Activated T-cell treated with anti-CD3 and anti-CD28 coated beads, Interleukin-2, amount 50 U/mL, for 4 hours (primary cell): ENCODE measurements at regions not wholly inside any gene's neighbourhood (a gene's known extent, or its start where the extent isn't known, plus 50 kb on each side); places are given as distances from the start of the nearest gene placed in this dataset.

Source experiments
- ATAC-seq, 2 donors: fragments of 200-7000 bp; cut with Tn5 transposase; one replicate each; pipeline ENCODE4 v1.10.0; 2021
- DNase-seq: peaks from one replicate; pipeline ENCODE4 v3.0.0-alpha.2; 2020
- H3K27me3 Mint-ChIP-seq: one replicate; pipeline ENCODE4 v1.8.0; 2021; ENCODE audit warnings: low read depth, mixed read lengths
- H3K36me3 Mint-ChIP-seq: one replicate; pipeline ENCODE4 v1.8.0; 2022; ENCODE audit warnings: mixed read lengths; ENCODE audit not compliant: insufficient read depth
- H3K4me1 Mint-ChIP-seq: one replicate; pipeline ENCODE4 v1.8.0; 2021; ENCODE audit warnings: low read depth, mixed read lengths
- H3K4me3 Mint-ChIP-seq: one replicate; pipeline ENCODE4 v1.8.0; 2021; ENCODE audit warnings: mild to moderate bottlenecking, moderate library complexity, mixed read lengths
- H3K9me3 Mint-ChIP-seq: one replicate; pipeline ENCODE4 v1.8.0; 2021; ENCODE audit warnings: mixed read lengths

DNA sequence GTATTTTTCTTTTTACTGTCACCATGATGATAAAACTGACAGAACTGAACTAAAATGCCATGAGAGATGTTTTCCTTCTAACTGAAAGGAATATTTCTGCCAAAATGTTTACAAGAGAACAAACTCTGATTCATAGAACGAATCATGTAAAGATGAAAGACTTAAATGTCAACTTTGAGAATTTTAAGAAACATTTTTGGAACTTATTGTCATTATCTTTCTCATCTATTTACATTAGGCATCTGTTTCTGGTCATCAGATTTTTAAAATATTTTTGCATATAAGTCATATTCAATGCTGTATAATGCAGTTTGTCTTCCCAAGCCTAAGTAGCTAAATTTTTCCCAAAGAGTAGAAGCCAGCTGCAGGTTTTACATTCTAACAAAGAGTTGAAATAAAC lies 358.5 kb downstream of the TFEC start:
- ATAC-seq: no peak

DNA sequence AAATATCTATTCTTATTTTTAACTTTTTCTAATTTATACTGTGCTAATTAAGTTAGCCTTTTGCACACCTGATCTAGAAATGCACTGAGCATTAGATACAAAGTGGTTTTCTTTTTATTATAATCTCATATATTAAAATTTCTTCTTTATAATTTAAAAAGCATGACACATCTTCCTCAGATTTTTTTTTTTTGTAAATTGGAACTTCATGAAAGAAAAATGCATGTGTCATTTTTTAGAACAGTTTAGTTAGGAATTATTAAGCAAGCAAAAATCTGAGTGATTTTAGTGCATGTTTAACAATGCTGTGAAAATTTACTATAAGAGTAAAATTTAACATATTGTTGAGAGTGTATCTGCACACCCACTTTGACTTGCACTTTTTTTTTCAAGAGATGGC lies 367.9 kb downstream of the TFEC start:
- Mint-ChIP-seq H3K4me3 (no peak overlapping the region), H3K27me3 (no peaks in the 10 kb centered on the region), H3K9me3 (no peaks in the 10 kb centered on the region), H3K4me1 (no peaks in the 10 kb centered on the region), H3K36me3 (no peaks in the 10 kb centered on the region)
- no peak for ATAC-seq
- DNase-seq: no peak

More for the DNA sequence above, 358.5 kb downstream of the TFEC start:
- Mint-ChIP-seq H3K27me3 (peaks cover 2% of the 10 kb centered on the region), H3K4me1 (no peaks in the 10 kb centered on the region), H3K4me3 (no peak overlapping the region), H3K36me3 (no peaks in the 10 kb centered on the region), H3K9me3 (no peaks in the 10 kb centered on the region)
- no peak for DNase-seq

DNA sequence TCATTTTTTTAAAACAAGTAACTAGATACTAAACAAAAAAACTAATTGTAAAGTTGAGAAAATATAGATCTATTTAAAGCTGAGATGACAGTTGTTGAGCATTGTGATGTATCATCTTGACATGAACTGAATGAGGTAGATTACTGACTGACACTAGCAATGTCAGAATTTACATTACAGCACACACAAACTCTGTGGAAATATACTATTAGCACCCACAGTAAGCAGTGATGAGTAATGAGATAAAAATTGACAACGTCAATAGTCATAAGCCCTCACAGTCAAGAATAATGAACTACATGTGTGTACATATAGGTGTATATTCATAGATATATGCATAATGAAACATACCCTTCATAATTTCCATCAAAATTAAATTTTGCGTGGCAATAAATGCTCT lies 368.4 kb downstream of the TFEC start:
- ATAC-seq (no peak), DNase-seq (no peak)
- Mint-ChIP-seq H3K4me3 (no peak overlapping the region), H3K36me3 (no peaks in the 10 kb centered on the region), H3K27me3 (no peaks in the 10 kb centered on the region), H3K9me3 (no peaks in the 10 kb centered on the region), H3K4me1 (no peaks in the 10 kb centered on the region)

DNA sequence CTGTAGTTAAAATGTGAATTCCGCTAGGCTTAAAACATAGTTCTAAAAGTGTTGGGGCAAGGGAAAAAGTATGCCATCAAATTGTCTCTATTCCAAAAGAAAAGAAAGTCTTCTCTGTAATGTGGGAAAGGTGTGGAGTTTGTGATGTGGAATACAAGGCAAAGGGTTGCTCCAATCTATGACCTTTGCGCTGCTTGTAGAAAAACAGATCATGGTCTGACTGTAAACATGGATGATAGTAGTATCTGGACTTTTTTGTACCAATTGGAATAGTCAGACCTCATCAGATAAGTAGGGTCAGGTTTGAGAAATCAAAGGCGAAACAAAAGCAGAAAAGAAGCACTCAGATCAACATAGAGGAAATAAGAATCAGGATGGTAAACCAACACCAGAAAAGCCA lies 372.3 kb downstream of the TFEC start:
- Mint-ChIP-seq H3K4me1 (no peaks in the 10 kb centered on the region), H3K36me3 (no peaks in the 10 kb centered on the region), H3K4me3 (no peak overlapping the region), H3K9me3 (no peaks in the 10 kb centered on the region), H3K27me3 (no peaks in the 10 kb centered on the region)
- ATAC-seq (no peak), DNase-seq (no peak)

DNA sequence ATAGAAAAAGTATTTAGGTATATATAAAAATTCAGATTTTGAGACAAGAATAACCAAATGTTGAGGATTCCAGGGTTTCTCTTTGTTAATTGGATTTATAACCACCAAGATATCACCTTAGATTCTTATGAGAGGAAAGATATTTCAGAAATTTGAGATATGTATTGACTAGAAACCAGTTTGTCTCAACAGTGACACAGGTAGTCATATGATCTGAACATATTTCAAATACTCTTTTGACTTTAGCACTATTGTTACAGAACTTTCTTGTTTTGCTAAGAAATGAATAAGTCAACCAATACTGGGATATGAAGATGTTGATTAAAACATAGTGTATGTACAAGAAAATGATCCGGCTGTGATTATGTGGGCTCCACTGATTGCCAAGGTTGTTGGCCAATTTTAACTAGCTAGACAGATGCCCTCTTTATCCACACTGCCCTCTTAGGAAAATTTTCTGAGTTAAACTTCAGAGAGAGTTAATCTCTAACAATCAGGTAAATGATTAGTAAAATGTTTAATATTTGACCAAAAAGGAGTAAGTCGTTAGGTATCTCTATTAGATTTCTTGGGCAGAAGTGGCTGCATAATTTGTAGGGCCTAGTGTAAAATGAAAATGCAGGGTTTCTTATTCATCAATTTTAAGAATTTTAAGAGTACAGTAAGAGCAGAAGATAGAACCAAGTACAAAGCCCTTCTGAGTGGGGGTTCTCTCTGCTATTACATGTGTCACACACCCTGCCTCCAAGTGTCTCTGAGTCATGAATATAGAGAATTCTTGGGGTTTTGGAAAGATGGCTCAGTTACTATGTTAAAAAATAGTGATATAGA lies 376.0 kb downstream of the TFEC start:
- H3K36me3 Mint-ChIP-seq: no peaks in the 10 kb centered on the region
- no peaks in the 10 kb centered on the region for H3K27me3 Mint-ChIP-seq
- no peak for ATAC-seq
- no peaks in the 10 kb centered on the region for H3K9me3 Mint-ChIP-seq
- H3K4me3 Mint-ChIP-seq: no peak overlapping the region
- no peak for DNase-seq
- no peaks in the 10 kb centered on the region for H3K4me1 Mint-ChIP-seq

DNA sequence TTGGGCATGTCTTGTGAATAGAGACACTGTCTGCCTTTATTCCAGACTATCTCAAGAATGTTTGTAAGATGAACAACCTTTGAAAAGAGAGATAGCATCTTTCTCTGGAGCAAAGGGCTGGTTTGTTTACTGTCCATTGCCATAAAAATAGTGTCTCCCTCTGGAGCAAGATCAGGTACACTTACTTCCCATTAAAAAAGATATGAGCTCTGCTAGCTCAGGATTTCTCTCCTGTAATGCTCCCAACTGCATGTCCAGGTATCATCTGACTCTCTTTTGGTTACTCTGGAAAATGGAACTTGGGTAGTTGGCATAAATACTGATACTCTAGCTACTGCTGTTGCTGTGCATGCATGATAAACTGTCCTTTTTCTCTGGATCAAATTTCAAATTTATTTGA lies 381.1 kb downstream of the TFEC start:
- no peaks in the 10 kb centered on the region for H3K36me3 Mint-ChIP-seq
- H3K4me3 Mint-ChIP-seq: no peak overlapping the region
- no peaks in the 10 kb centered on the region for H3K9me3 Mint-ChIP-seq
- ATAC-seq (no peak), DNase-seq (no peak)
- H3K4me1 Mint-ChIP-seq: no peaks in the 10 kb centered on the region
- H3K27me3 Mint-ChIP-seq: no peaks in the 10 kb centered on the region

DNA sequence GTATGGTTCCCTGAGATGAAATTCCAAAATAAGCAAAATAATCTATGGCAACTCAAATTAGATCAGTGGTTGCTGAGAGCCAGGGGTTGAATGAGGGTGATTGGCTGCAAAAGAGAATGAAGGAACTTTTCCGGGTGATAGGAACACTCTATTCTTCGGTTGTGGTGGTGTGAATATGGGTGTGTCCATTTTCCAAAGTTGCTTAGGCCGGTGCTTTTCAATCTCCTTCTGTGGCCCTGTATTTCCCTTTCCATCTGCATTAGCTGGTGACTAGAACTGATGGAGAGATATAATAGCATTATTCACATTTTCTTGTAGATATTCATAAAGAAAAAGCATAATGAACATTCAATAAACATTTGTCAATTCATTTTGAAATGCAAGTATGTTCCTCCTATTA lies 382.9 kb downstream of the TFEC start:
- no peaks in the 10 kb centered on the region for H3K4me1 Mint-ChIP-seq
- ATAC-seq (no peak), DNase-seq (no peak)
- no peak overlapping the region for H3K4me3 Mint-ChIP-seq
- H3K9me3 Mint-ChIP-seq: peaks cover 2% of the 10 kb centered on the region
- H3K36me3 Mint-ChIP-seq: no peaks in the 10 kb centered on the region
- no peaks in the 10 kb centered on the region for H3K27me3 Mint-ChIP-seq

DNA sequence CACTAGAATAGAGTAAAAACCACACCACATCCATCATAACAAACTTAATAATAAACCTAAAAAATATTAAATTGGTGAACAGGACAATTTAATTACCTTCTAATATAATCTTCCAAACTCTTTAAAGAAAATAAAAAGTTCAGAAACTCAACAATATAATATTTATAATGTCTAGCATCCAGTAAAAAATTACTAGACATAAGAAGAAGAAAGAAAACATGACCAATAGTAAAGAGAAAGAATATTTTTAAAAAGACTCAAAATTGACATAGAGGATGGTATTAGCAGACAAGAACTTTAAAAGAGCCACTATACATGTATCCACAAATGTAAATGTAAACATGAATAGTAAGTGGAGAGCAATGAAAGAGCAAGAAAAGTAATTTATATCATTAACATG lies 388.4 kb downstream of the TFEC start:
- Mint-ChIP-seq H3K27me3 (no peaks in the 10 kb centered on the region), H3K9me3 (peaks cover 24% of the 10 kb centered on the region), H3K4me3 (no peak overlapping the region), H3K36me3 (no peaks in the 10 kb centered on the region), H3K4me1 (no peaks in the 10 kb centered on the region)
- ATAC-seq (no peak), DNase-seq (no peak)

DNA sequence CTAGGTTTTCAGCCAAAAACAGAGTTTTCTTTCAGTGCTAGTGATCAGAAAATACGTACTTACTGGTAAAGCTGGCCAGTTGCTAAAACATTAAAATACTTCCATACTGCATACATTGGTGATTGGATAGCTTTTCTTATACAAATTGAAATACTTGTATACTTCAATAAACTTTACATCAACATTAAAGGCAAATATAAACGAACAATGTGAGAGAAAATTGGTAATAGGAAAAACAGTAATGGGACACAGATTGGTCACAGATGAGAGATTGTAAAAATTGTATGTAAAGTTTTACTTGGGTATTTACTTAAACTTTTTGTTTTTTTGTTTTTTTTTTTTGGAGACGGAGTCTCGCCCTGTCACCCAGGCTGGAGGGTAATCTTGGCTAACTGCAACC lies 391.7 kb downstream of the TFEC start:
- DNase-seq: no peak
- no peak for ATAC-seq

DNA sequence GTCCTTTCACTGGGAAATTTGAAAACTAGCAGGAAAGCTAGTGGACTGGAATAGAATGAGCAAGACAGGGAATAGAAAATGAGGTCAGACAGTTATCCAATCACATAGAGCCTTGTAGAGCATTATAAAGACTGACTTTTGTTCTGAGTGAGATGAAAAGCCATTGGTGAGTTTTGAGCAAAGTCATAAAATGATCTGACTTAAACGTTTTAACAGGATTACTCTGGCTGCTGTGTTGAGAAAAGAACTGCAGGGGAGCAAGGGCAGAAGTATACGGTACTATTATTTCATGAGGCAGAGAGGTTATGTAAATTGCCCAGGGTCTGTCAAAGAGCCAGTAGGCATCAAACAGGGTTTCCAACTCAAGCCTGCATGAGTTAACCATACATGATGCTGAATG lies 393.4 kb downstream of the TFEC start:
- H3K9me3 Mint-ChIP-seq: peaks cover 16% of the 10 kb centered on the region
- H3K36me3 Mint-ChIP-seq: no peaks in the 10 kb centered on the region
- no peak overlapping the region for H3K4me3 Mint-ChIP-seq
- H3K27me3 Mint-ChIP-seq: no peaks in the 10 kb centered on the region
- H3K4me1 Mint-ChIP-seq: no peaks in the 10 kb centered on the region
- ATAC-seq (no peak), DNase-seq (no peak)

More for the DNA sequence above, 391.7 kb downstream of the TFEC start:
- no peaks in the 10 kb centered on the region for H3K4me1 Mint-ChIP-seq
- peaks cover 24% of the 10 kb centered on the region for H3K9me3 Mint-ChIP-seq
- no peaks in the 10 kb centered on the region for H3K36me3 Mint-ChIP-seq
- H3K4me3 Mint-ChIP-seq: no peak overlapping the region
- no peaks in the 10 kb centered on the region for H3K27me3 Mint-ChIP-seq

DNA sequence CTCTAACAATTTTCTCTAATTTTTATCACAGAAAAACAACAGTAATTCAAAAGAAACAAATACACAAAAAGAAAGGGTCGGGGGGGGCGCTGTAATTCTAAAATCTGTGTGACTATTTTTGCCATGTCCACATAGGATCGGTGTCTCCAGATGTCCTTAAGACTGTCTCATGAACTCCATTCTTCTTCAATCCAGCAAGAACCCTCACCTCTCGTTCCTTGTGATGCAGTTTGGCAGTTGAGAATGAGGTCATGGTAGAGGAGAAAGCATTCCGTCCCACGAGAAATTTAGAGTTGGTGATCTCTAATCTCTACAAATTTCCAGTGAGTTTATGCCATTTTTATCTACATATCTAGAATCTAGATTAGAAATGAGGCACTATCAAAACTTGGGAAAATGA lies 394.7 kb downstream of the TFEC start:
- Mint-ChIP-seq H3K36me3 (no peaks in the 10 kb centered on the region), H3K4me3 (no peak overlapping the region), H3K4me1 (no peaks in the 10 kb centered on the region), H3K27me3 (no peaks in the 10 kb centered on the region), H3K9me3 (peaks cover 8% of the 10 kb centered on the region)
- DNase-seq (no peak), ATAC-seq (no peak)

DNA sequence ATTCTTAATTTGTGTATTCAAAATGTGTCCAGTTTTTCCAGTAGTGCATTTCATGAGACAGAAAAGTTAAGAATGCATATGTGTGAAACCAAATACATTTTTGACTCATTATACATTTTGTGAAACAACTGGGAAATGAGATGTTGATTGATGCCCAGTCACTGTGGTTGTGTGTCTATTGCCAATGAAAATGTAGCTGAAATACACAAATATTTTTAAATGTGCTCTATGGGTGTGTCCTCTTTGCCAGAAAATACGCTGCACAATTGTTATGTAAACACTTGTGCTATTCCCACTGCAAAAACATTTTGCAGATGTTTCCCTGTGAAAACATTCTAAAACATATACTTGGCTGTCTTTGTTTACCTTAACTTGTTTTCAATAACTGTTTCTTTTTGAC lies 395.2 kb downstream of the TFEC start:
- Mint-ChIP-seq H3K4me3 (no peak overlapping the region), H3K36me3 (no peaks in the 10 kb centered on the region), H3K4me1 (no peaks in the 10 kb centered on the region), H3K27me3 (no peaks in the 10 kb centered on the region), H3K9me3 (peaks cover 4% of the 10 kb centered on the region)
- DNase-seq (no peak), ATAC-seq (no peak)

DNA sequence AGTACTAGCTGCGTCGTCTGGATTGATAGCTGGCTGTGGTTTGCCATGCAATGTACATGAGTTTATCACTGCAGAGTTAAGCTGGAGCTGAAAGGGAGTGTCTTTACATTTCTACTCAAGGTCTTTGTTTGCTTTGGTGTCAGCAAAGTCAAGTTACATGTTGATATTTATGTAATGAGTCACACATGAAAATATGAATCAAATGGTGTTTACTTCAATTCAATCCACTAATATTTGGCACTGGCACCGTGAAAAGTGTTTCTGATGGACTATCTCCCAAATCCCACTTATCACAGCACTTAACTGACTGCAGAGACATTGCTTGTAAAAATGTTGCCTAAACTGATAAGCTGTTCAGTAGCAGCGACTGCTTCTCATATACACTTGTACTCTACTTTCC lies 395.9 kb downstream of the TFEC start:
- Mint-ChIP-seq H3K27me3 (no peaks in the 10 kb centered on the region), H3K4me1 (no peaks in the 10 kb centered on the region), H3K9me3 (no peaks in the 10 kb centered on the region), H3K4me3 (no peak overlapping the region), H3K36me3 (no peaks in the 10 kb centered on the region)
- no peak for ATAC-seq
- no peak for DNase-seq

DNA sequence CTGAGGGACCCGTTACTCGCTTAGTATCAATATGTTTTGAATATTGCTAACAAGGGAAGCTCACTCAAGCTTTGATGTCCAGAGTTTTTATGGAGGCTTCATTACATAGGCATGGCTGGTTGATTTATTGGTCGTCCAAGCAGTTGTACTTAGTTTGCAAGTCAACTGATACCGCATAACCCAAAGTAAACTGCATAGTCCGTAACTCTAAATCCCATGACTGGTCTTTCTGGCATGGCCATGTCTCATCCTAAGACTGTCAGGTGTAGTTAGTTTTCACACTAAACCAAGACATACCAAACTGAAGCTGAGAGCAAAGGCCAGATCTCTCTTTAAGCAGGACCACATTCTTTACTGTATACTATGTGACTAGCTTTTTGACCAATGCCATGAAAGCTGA lies 397.9 kb downstream of the TFEC start:
- H3K4me1 Mint-ChIP-seq: no peaks in the 10 kb centered on the region
- H3K4me3 Mint-ChIP-seq: no peak overlapping the region
- ATAC-seq: no peak
- no peak for DNase-seq
- H3K9me3 Mint-ChIP-seq: no peaks in the 10 kb centered on the region
- H3K27me3 Mint-ChIP-seq: no peaks in the 10 kb centered on the region
- H3K36me3 Mint-ChIP-seq: no peaks in the 10 kb centered on the region

DNA sequence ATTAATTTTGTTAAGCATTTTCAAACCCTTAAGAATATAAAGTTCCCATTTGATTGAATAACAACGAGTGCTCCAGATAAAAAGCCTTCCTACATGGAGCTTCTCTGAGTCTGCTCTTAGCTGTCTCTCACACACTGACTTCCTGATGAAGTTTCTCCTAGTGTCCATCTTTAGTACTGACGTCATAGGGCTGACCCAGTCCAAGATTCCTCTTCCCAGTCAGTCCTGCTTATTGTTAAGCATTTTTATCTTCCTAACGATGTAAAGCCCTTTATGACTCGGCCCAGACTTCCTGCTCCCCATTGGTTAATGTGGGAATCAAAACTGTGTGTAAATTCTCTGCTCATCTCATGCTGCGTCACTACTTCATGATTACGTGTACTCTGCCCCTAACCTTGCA lies 398.8 kb downstream of the TFEC start:
- Mint-ChIP-seq H3K36me3 (no peaks in the 10 kb centered on the region), H3K27me3 (no peaks in the 10 kb centered on the region), H3K4me1 (no peaks in the 10 kb centered on the region), H3K4me3 (no peak overlapping the region), H3K9me3 (no peaks in the 10 kb centered on the region)
- DNase-seq (no peak), ATAC-seq (no peak)

DNA sequence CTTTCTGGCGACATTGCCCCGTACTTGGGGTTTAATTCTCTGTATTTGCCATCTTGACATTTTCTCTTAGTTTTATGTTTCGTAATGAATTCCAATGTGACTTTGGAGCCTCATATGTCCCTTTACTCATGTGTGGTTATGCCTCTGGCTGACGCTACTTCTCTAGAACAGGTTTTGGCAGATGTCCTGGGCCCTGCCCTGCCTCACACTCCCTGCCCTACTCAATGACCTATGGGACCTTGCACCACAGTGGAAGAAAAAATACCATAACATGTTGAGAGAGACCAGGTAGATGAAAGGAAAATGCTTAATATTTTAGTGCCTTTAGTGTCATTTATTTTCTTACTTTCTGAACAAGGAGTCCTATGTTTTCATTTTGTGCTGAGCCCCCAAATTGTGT lies 400.5 kb downstream of the TFEC start:
- ATAC-seq (no peak), DNase-seq (no peak)
- H3K9me3 Mint-ChIP-seq: no peaks in the 10 kb centered on the region
- H3K4me1 Mint-ChIP-seq: no peaks in the 10 kb centered on the region
- no peak overlapping the region for H3K4me3 Mint-ChIP-seq
- no peaks in the 10 kb centered on the region for H3K27me3 Mint-ChIP-seq
- no peaks in the 10 kb centered on the region for H3K36me3 Mint-ChIP-seq
